HG03558 (cell line): ENCODE measurements at regions not wholly inside any gene's neighbourhood (a gene's known extent, or its start where the extent isn't known, plus 50 kb on each side); places are given as distances from the start of the nearest gene placed in this dataset.

Experiments
- ATAC-seq: cut with Tn5 transposase; IDR thresholded peaks from one replicate; pipeline ENCODE4 v1.9.1; 2021; ENCODE audit warnings: moderate number of reproducible peaks; ENCODE audit not compliant: unreplicated experiment; ENCODE audit errors: extremely low read depth

DNA sequence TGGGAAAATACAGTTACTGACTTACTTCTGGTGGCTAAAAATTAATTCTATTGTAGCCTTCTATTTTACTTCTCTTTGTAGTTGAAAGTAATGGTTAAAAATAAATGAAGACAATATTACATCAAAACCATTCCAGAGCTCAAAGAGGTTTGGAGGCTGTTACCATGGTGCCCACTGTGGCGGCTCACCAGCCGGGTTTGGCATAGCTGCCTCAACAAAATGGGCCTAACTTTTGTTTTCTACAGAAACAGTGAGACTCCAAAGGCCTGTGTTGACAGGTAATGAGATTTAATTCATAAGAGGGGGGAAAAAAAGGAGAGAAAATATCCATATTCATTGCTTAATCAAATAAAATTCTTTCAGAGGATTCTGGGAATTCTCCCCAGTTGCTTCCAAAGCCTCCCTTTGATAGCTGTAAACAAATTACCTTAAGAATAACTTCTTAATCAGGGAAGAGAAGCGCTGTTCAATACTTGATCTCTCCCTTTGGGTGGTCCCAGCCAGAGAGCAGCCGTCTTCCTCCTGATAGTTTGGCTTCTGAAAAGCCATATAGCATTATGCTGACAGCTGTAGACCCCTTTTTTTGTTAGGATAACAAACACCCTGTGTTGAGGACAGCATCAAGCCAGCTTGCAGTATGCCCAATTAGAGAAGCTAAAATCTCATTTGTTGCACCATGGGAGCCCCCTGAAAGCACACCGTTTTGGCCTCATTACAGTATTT is 266.8 kb downstream of the NEDD1 start:
- no peak for ATAC-seq

DNA sequence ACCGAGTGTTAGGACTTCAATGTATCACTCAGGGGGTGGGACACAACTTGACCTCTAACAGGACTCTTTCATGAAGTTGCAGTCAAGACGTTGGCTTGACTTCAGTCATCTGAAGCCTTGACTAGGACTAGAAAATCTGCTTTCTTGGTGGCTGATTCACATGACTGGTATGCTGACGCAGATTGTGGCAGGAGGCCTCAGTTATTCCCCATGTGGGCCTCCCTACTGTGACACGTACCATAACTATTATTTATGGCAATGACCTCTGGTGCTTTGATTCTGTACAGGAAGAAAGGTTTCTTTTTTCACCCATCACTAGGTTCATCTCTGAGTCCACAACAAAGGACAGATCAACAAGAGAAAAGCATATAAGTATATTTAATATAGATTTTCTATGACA is 270.4 kb downstream of the NEDD1 start:
- no peak for ATAC-seq

DNA sequence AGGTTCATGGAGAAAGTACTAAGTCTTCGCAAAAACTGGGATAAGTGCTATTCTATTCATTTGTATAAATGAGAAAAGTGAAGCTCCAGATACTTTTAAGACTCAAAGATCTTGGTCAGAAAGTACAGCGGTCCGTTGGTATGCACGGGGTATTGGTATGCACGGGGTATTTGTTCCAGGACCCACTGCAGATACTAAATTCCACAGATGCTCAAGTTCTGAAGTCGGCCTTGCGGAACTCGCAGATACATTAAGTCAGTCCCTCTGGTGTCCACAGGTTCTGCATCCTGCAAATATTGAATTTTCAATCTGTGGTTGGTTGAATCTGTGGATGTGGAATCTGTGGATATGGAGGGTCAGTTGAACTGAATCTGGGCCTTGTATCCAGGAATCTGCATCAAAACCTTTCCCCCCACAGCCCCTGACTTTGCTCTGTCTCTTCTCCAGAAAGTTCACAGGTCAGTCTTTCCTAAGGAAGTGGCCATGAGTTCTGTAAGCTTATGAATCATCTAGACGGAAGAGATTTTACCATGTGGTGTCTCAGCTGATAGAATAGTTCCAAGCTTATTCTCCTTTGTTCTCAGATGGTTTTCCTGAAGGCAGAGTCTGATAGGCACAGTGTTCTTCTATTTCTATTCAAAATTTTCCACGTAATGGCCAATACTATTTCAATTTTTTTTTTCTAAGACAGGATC is 274.7 kb downstream of the NEDD1 start:
- no peak for ATAC-seq

DNA sequence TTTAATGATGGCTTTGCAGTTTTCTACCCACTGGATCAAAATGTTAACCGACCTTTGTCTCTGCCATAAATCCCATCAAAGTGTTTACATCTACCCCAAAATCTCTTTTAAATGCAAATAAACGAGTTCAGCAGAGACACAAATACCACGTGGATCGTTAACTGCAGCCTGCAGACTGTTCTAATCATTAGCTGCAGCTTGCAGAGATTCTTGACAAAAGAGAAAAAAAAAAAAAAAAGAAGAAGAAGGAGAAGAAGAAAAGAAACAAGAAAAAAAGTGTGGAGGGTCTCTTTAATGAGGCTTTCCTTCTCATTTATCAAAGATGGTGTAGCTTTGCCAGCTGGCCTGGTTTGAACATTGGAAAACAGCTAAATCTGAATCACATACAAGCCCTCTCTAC is 275.7 kb downstream of the NEDD1 start:
- ATAC-seq, result no peak

DNA sequence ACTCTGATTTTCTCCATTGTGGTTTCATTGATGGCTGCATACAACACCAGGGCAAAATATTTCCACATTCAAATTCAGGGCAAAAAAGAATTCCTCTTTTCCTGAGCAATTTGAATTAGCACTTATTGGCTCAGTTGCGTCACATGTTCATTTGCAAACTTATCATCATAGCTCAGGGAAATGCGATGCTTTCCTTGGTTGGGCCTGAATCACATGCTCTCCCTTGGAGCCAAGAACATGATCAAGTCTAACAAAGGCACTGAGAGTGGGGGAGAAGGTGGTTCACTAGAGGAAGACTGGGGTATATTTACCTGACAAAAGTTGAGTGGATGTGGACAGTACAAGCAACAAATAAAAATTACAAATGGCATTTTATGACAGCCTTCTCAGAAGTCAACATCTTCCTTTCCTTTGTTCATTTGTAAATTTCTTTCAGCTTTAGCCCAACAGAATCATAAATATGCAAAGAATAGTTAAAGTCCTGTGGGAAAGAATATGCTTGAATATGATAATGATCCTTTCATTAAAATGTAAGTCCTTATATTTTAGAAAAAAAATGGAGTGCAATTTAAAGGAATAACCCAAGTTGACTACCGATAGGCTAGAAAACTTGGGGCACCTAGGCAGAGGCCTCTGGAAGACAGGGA is 277.2 kb downstream of the NEDD1 start:
- ATAC-seq, result no peak

DNA sequence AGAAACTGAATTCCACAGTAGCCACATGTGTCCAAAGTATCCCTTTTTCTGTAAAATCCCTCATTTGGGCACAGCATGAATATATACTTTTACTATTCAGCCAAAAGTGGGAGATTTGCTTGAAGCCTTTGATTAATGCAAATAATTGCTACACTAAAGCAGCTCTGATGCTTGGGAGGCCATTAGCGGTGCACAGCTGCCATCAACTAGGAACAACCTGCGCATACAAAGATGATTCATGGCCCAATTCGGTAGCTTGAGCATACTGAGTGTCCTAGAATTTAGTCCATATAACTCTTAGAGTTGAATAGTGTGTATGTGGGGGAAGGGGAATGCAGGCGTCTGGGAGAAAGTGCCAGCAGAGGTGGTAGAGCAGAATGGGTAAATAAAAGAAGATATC is 277.0 kb upstream of the RMST start:
- ATAC-seq, result no peak

DNA sequence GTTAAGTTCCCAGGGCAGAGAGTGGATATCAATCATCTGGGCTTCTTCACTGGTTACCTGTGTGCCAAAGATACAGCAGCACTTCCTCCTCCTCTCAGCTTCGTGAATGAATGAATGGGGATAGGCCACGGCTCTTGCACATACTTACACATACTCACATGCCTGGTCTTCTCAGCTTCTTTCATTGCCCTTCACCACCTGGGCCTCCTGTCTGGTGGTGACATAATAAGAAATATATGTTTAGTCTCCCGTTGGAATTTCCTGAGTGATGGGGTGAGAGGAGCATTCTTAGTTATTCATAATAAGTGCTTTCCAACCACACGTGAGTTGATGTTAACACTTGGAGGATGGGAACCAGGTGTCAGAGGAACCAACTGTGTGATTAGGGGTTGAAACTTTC is 268.1 kb upstream of the RMST start:
- no peak for ATAC-seq

DNA sequence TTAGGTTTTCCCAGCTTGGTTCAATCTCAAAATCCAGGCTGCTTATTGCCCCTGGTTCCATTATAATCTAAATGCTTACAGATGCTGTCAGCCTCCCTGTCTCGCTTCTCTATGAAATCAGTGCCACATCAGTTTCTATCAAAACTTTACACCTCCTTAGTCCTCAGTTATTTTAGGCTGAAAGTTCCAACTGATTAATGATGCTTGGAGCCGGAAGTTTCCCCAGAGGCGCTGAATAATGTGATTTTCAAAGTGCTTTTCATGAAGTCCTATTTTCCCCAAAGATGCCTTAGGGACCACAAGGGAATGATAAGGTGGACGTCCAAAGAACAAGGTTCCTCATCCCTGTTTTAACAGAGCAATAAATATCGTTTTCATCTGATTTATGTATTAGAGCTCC is 262.4 kb upstream of the RMST start:
- ATAC-seq, result no peak

DNA sequence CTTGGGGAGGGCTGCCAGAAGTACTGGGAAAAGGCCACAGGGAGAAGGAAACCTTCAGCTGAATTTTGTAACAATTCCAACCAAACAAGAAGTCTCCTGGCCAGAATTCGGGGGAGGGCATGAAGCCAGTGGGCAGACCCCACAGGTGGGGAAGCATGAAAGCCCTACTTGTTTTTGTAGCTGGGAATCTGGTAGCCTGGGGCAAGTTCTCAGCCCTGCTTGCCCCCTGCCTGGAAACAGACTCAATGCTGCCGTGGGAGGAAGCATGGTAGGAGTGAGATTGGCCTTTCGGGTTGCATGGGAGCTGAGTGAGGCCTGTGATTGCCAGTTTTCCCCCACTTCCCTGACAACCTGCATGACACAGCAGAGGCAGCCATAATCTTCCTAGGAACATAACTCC is 259.2 kb upstream of the RMST start:
- no peak for ATAC-seq

DNA sequence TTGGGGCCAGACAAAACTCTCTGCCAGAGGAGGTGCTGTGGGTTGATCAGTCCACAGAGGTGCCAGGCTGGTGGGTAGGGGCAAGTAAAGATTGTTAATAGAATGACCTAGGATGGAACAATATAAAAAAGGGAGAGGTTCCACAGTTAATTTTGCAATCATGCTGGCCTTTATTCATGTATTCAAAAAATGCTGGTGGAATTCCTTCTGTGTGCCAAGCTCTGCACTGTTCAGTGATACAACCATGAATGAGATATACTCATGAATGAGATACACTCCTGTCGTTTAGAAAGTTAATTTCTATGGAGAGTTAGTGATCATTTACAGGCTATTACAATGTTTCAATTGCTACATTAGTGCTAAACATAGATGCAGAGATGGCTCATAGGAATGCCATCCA is 252.6 kb upstream of the RMST start:
- ATAC-seq, result no peak

DNA sequence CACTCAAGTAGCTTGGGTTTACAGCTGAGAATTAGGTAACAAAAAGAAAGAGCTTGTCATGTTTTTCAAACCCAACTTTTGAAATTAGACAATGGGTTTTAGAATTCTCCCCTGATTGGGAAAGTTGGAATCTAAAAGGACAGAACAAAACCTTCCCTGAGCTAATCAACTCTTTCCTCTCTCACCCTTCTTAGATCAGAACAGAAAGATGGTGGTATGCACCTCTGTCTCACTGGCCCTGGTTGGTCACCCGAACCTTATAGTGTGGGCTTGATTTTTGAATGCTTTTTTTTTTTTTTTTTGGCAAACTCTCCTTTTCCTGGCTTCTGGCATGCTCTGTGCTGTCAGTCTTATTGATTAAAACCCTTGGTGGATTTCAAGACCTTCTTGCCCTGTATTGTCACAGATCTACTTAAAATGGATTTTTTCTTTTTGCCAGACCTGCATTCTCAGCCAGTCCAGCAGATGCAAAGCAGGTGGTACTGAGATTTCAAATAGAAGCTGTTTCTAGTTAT is 251.1 kb upstream of the RMST start:
- ATAC-seq, result no peak

DNA sequence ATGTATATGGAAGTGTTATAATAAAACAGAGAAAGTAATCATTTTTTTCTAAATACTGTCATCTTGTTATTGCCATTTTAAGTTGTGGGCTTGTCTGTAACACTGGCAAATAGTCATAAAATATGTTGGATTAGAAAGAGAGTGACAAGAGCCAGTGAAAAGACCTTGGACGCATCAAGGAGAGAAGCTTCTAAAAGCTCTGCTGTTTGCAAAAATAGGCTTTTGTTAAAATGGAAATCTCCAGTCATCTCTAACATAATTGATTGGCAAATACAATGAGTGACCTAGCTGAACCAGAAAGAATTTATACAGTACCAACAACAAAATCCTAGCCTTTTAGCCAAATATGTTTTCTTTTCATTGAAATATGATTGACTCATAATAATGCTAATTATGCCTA is 245.8 kb upstream of the RMST start:
- no peak for ATAC-seq

DNA sequence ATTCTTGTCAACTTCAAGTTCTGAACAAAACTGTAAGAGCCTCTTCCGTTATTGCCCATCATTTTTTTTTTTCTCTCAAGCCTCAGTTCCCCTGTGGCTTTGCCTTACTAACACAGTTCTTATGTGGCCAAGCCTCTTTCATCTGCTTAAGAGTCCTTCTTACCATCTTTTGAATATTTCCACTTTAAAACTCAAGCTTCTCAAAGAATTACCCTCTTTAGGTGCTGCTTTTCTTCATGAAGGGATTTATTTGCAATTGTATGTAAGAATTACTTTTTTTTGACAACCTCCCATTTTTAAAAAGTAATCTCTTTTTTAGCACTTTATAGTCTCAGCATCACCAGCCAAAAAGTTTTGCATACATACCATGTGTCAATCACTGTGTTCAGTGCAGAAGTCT is 240.2 kb upstream of the RMST start:
- ATAC-seq, result no peak

DNA sequence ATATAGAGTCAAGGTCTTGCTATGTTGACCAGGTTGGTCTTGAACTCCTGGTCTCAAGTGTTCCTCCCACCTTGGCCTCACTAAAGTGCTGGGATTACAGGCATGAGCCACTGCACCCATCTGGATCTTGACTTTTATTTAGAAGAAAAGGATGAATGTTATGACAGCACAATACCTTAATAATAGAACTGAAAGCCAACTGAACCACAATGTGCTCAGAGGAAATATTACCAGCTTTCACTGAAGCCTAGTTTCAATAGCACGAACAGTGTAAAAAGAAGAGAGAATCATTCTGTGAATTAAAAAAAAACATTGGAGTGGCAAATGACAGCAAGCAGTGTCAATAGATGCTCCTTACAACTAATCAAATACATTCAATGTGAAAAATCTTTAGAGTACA is 239.2 kb upstream of the RMST start:
- no peak for ATAC-seq

DNA sequence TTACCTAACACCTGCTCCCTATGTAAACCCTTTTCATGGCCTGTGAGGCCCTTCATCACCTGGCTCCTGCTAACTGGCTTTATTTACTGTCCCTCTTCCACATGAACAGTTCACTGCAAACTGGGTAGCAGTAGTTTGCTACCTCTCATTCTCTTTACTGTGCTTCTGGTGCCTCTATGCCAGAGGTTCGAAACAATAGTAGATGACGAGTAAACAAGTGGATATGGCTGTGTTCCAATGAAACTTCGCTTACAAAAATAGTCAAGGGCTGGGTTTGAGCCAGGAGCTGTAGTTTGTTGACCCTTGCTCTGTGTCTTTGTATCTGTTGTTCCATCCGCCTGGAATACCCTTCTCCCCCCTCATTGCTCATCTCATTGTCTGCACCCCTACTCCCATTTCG is 233.6 kb upstream of the RMST start:
- no peak for ATAC-seq

DNA sequence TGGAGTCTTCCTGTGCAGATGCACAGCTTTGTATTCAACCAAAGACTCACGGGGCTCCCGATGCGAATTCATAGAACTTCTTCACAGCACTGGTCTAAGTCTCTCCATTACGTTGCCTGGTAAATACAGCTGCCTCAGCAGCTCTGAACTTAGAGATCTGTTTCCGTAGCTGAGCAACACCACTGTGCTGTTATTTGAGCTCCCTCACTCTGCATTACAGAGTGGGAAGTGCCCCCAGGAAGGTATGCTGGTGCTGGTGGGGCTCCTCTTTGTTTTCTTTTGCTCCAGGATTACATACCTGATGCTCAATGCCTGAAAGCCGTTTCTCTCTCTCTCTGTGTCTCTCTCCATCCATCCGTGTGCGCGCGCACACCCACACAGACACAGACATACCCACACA is 227.5 kb upstream of the RMST start:
- ATAC-seq, result no peak

DNA sequence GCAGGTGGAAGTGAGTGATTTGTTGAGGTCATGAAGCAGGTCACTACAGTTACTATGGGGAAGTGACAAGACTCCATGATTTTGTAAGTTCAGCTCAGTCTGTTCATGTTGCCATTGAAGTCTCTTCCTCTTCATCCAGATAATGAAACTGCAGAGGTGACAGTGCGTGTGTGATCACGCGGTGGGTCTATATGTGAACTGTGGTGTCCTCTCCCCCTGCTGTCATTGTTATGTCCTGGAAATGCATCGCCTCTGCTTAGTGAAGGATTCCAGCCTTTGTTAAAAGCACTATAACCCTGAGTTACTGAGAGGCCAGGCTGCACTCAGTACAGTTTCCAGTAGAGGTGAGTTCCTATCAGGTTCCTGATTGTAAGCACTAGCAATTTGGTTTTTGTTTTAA is 216.2 kb upstream of the RMST start:
- no peak for ATAC-seq

DNA sequence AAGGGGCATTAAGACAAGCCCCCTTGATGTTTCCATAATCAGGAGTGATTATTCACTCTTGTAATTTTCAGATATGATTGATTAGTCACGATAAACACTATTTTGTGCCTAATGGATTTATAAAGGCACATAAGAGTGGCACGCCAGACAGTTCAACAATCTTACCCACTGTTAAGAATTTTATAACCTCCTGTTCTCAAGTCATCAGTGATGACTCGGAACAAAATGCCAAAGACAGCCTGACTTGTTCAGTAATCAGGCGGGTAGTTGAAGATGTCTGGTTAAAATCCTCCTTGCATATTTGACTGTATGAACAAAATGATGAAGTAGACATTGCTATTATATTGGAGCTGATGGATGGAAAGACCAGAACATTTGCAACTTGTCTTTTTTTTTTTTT is 212.1 kb upstream of the RMST start:
- ATAC-seq, result no peak

DNA sequence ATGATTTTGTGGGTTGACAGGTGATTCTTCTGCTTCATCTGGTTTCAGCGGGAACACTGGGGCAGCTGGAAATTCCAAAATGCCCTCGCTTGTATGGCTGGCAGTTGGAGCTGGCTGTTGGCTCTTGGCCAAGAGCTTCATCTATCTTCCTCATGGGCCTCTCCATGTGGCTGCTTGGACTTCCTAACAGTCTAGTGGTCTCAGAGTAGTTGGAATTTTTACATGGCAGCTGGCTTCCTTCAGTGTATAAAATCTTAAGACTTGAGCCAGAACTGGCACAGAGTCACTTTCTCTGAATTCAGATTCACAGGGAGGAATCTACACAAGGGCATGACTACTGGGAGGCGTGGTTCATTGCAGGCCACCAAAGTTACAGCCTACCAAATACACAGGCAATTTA is 204.9 kb upstream of the RMST start:
- ATAC-seq, result no peak

DNA sequence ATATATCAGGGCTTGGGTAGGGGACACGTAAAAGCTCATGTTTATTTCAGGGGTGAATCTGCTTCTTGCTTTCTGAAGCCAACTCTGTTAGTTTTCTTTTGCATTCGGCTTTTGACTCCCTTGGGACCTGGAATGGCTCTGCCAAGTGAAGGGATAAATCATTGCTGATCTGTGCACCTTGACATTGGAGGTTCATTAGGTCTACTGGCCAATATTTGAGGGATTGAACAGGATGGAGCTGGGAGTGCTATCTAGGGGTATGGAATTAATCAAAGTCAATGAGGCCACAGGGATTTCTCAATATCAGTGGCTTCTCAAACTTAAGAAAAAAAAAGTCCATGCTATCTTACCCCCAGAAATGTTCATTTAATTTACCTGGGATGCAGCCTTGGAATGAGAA is 203.5 kb upstream of the RMST start:
- no peak for ATAC-seq

DNA sequence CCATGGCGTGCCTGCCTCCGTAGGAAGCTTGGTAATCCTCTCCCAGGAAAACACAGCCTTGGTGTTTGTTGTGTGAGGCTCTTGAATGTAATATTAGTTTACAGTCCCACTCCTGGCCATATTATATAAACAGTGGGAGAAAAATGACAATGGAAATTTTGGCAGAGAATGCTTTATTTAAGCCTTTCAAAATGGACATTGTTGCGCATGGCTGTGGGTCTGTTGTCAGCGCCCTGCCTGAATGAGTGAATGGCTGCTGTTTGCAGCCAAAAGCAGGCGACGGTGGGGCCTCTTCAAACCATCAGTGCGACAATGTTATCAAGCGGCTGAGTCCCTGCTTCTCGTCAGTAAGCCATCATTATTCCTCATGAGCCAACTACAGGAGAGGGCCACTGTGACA is 201.8 kb upstream of the RMST start:
- ATAC-seq, result no peak

DNA sequence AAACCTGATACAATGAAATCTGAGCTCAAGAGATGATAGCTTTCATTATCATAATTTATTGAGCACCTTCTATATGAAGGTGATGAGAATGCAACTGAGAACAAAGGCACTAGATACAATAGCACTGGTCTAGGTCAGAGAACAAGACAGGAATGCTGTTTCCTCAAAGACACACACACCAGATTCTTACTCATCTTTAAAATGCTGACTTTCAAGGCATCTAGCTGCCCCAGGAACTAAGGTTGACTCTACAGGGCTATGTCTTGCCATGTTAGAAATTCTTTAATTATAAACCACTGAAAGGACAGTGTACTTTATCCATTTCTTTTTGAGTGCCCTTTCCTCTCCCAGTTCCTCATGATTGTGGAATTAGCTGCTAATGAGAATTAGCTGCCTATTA is 195.4 kb upstream of the RMST start:
- no peak for ATAC-seq
